GM21786 (cell line): ENCODE measurements at regions not wholly inside any gene's neighbourhood (a gene's known extent, or its start where the extent isn't known, plus 50 kb on each side); places are given as distances from the start of the nearest gene placed in this dataset.

Experiments used
- ATAC-seq: cut with Tn5 transposase; IDR thresholded peaks from one replicate; pipeline ENCODE4 v1.9.1; 2021; ENCODE audit not compliant: unreplicated experiment

DNA sequence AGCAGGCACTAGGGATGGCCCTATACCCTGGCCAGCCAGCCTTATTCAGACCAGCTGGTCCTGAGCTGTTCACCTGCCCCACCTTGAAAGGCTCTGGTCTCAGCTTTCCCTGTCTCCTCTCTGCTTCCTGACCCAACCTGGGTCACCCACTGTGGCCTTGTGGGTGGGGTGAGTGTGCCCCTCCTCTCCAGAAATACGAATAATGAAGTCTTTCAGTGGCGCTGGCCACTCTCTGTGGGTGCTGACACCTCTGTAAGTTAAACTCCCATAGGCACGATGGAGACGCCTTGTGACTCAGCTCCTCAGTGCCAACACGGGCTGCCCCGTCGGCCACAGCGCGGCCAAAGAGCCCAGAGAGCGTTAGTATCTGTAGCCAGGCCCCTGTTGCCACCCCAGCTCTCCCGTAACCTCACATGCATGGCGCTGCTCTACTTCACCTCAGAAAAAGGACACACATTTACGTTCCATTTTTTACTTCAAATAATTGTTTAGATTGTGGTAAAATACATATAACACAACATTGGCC is 74.6 kb upstream of the SEPTIN5 start:
- no peak for ATAC-seq

DNA sequence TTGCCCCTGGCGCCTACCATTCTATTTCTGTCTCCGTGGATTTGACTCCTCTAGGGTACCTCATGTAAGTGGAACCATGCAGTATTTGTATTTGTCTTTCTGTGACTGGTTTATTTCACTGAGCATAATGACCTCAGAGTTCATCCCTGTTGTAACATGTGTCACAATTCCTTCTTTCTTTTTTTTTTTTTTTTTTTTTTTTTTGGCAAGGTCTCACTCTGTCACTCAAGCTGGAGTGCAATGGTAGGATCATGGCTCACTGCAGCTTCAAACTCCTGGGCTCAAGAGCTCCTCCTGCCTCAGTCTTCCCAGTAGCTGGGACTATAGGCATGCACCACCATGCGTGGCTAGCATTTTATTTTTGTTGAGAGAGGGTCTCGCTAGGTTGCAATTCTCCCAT is 74.0 kb upstream of the SEPTIN5 start:
- ATAC-seq = no peak

DNA sequence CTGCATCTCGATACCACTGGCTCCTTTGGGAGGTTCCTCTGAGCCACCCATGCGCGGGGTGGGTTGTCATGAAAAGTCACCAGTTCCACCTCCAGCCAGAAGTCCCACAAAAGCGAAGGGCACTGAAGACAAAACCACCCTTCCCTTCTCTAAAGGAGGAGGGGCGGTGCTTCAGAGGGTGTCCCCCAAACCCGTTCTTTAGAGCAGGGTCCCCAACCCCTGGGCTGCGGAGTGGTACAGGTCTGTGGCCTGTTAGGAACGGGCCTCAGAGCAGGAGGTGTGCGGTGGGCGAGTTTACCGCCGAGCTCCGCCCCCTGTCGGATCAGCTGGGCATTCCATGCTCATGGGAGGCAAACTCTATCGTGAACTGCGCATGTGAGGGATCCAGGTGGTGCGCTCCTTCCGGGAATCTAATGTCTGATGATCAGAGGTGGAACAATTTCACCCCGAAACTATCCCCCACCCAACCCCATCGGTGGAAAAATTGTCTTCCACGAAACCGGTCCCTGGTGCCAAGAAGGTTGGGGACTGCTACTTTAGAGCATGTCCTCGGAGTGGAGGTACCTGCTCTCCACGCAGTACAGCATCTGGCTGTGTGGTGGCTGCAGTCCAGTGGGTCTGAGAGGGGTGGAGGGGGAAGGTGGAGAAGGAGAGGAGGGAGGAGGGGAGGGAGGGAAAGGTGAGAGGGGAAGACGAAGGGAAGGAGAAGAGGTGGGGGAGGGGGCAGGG is 72.9 kb upstream of the SEPTIN5 start:
- ATAC-seq = no peak

DNA sequence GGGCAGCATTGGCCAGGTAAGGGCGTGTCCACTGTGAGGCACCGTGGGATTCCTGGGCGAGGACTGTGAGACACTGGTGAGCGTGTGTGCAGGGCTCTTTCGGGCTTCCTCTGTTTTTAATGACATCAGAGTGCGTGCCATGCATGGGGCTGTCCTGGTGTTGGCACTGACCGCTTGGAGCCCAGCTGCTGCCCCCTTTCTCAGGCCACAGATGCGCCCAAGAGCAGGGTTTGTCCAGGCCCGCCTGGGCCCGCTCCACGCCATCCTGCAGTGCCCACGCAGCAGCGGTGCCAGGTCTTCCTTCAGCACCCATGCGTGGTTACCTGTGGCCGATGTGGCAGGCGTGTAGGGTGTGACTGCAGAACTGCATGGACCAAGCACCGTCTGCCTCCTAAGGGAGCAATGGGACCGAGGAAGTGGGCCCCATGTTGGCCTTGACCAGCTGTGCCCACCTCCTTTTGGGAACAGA is 72.3 kb upstream of the SEPTIN5 start:
- no peak for ATAC-seq

DNA sequence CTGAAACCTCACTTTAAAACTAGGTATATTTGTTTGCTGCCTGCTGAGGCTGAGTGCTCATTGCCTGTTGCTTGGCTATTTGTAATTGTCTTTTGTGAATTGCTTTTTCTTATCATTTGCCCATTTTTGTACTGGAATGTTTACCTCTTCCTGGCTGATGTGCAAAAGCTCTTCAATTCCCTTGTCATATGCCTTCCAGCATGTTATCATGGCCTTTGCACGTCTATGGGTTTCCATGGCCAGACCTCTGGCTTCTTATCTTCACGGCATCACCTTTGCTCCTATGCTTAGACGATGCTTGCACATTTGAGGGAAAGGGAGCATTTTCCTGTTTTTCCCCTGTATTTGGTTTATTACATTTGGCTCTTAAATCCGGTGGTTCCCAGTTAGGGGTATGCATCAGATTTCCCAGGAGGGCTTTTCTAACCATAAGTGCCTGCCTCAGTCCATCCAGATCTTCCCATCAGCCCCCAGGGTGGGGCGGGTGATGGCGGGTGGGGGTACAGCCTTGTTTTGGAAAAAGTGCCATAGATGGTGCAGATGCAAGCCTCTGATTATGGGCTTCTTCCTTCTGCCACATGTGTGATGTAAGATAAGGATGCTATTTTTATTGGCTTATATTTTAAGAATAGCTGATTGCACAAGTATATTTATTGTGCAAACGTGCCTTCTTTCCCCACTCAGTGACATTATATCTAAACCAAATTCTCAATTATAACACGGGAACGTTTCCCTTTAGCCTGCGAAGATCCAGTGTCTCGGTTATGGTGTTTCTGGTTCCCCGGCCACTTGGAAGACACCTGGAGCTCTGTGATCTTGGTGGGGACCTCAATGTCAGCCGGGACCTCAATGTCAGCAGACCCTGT is 70.6 kb upstream of the SEPTIN5 start:
- no peak for ATAC-seq

DNA sequence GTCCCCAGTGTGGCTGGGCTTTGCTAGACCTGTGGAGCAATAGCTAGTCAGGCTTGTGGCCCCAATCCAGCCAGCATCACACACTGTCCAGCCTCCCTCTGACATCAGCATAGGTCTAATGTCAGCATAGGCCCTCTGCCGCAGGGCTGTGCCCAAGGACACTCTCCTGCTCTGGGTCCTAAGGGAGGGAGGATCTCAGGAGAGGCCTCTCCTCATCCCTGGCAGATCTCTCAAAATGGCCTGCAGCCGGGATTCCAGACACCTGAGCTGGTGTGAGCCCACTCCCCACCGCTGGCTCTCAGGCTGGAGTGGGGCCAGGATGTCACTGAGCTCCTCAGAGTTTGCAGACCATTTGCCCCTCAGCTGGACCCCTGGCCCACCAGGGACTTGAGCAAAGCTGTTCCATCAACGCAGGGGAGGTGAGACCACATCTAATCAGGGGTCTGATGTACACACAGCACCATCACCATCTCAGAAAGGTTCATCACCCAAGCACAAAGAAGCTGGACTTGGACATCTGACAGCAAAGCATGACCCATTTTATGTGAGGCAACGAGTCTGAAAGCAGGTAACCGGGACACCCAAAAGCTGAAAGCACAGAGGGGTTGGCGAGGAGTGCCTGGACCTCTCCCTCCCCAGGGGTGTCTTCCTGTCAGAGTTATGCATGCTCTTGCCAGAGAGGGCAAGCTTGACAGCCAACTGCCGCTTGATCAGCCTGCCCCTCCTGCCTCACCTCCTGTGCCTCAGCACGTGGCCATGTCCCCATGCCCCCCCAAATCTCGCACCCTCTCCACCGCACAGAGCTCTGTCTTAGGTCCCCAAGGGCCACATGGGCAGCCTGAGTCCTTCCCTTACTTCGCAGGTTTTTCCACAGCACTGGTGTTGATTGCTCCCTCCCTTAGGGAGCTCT is 69.7 kb upstream of the SEPTIN5 start:
- ATAC-seq = no peak

DNA sequence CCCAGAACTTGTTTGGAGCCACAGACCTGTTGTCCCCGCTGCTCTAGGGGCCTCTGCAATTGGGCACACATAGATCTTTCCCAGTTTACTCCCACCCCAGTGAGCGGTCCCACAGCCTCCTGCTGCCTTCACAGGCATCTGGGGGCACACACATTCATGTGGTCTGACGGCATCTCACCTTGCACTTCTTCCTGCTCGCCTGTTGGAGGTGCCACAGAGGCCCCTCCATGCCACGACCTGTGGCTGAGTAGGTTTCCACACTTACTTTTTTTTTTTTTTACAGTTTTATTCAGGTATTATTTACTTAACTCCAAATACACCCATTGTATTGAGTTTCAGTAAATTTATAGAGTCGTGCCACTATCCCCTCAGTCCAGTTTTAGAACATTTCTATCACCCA is 68.9 kb upstream of the SEPTIN5 start:
- no peak for ATAC-seq

DNA sequence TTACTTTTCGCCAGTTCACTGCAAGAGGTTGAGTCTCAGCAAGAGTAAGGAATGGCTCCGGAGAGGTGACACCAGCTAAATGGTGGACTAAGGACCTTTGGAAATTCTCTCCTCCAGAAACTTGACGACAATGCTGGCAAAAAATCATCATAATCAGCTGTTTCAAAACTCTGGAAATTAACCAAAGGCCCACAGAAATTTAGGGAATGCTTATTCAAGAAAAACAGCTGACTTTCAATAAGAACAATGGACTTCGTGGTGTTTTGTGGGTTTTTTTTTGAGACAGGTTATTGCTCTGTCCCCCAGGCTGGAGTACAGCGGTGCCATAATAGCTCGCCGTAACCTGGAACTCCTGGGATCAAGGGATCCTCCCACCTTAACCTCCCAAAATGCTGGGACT is 68.4 kb upstream of the SEPTIN5 start:
- ATAC-seq = no peak

DNA sequence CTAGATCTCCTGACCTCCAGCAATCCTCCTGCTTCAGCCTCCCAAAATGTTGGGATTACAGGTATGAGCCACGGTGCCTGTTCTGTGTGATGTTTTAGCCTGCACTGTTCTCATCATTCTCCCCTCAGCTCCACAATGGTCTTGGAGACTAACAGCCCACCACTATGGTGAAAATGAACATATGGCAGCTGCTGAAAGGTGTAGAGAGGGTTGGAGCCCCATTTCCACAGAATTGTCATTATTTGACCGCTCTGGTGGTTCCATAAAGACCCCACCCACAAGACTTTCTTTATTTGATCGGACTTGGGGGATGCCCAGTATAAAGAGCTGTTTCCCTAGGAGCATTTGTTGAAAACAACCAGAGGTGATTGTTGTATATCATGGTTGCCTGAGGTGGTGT is 67.9 kb upstream of the SEPTIN5 start:
- ATAC-seq = no peak

DNA sequence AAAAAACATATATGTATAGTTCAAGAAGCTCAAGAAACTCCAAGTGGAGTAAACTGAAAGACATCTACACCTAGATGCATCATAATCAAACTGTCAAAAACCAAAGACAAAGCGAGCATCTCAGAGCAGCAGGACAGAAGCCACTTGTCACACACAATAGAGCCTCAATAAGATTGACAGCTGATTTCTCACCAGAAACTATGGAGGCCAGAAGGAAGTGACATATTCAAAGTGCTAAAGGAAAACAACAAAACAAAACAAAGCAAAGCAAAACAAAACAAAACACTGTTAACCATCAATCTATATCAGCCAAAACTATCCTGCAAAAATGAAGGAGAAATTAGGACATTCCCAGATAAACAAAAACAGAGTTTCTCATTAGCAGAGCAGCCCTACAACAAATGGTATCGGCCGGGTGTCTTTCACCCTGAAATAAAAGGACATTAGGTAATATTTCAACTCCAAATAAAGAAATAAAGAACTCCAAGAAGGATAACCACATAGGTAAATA is 65.8 kb upstream of the SEPTIN5 start:
- ATAC-seq = no peak

DNA sequence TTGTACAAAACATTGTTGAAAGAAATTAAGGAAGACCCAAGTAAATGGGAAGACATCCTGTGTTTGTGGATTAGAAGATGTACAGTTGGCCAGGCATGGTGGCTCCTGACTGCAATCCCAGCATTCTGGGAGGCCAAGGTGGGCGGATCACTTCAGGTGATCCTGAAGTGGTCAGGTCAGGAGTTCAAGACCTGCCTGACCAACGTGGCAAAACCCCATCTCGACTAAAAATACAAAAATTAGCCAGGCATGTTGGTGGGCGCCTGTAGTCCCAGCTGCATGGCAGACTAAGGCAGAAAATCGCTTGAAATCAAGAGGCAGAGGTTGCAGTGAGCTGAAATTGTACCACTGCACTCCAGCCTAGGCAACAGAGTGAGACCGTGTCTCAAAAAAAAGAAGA is 62.0 kb upstream of the SEPTIN5 start:
- no peak for ATAC-seq

DNA sequence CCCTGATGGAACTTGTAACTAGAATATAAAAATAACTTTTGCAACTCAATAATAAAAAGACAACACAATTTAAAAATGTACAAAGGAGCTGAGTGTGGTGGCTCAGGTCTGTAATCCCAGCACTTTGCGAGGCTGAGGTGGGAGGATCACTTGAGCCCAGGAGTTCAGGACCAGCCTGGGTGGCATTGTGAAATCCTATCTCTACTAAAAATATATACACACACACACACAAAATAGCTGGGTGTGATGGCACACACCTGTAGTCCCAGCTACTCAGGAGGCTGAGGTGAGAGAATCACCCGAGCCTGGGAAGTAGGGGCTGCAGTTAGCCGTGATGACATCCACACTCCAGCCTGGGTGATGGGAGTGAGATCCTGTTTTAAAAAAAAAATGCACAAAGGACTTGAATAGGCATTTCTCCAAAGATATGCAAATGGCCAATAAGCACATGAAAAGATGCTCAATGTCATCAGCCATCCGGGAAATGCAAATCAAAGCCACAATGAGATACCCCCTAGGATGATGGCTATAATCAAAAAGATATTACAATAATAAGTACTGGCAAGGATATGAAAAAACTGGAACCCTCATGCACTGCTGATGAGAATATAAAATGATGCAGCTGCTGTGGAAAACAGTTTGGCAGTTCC is 59.8 kb upstream of the SEPTIN5 start:
- ATAC-seq = no peak

DNA sequence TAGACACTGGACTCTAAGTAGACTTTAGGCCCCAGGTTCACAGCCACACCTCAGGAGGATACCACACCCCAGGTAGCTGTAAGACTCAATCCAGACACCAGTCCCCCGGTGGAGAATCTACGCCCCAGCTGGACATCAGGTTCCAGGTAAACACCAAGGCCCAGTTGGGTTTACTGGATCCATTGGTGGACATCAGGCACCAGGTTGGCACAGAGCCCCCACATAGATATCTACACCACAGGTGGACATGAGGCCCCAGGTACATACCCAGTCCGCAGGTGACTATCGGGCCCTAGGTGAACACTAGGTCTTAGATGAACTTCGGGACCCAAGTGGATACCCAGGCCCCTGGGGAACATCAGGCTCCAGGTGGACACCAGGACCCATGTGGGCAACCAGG is 58.9 kb upstream of the SEPTIN5 start:
- ATAC-seq = no peak

DNA sequence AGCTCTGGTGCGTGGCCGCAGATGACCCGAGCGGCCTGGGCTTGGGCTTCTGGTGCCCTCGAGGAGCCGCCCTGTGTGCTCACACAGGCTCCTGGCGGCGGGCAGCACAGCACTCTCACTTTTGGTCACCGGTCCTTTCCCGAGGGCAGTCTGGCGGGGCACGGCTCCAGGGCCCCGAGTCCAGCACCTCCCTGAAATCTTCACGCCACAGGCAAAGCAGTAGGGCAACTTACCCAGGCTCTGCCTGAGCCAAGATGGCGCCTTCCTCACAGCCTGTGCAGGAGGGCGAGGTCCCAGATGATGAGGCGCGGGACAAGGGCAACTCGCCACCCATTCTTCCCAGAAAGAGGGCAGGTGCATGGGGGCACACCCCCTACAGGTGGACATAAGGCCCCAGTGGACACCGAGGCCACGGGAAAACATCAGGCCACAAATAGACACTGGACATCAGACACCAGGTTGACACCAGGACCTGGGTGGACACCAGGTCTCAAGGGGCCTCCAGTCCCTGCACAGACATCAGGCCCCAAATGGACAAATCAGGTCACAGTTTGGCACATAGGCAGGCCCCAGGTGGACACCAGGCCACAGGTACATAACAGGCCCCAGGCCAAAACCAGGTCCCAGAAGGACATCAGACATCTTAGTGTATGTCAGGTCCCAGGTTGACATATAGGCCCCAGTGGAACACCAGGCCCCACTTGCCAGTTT is 57.6 kb upstream of the SEPTIN5 start:
- ATAC-seq = no peak

DNA sequence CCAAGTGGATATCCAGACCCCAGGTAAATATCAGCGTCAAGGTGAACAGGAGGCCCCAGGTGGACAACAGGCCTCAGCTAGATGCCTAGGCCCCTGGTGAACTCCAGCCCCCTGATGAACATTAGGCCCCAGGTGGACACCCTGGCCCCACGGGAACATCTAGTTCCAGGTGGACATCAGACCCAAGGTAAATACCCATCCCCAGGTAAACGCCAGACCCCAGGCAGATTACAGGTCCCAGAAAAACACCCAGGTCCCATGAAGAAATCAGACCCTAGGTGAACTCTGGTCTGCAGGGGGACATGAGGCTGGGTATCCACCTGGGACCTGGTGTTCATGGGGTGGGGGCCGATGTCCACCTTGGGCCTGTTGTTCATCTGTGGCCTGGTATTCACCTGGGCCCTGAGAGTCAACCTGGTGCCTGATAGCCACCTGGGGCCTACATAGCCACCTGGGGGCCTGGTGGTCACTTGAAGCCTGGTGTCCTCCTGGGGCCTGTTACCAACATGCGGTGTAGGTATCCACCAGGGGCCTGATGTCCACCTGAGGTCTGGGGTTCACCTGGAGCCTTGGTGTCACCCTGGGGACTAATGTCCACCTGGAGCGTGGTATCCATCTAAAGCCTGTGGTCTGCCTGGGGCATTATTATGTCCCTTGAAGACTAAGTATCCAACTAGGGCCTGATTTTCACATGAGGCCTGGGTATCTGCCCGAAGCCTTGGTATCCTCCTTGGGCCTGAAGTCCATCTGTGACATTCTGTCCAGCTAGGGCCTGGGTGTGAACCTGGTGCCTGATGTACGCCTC is 56.8 kb upstream of the SEPTIN5 start:
- no peak for ATAC-seq

DNA sequence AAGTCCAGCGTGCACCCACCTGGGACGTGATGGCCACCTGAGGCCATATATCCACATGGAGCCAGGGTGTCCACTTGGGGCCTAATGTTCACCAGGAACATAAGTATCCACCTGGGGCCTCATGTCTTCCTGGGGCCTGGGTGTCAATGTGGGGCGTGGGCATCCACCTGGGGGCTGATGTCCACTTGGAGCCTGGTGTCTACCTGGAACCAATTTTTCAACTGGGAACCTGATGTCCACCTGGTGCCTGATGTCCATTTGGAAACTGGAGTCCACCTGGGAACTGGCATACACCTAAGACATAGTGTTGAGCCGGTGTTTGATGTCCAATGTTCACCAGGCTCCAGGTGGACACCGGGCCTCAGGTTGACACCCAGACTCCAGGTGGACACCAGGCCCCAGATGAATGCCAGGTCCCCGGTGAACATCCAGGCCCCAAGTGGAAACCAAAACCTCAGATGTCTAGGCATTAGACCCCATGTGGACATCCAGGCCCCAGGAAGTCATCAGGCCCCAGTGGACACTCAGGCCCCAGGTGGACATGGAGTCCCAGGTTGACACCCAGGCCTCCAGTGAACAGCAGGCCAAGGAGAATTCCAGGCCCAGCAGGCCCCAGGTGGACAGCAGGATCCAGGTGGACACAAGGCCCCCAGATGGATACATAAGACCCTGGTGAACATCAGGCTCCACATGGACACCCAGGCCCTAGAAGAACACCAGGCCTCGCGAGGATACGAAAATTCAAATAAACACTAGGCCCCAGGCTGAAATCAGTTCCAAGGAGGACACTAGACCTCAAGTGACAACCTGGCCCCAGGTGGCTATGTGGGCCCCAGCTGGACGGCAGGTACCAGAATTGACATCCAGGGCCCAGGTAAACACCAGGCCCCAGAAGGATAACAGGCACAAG is 56.0 kb upstream of the SEPTIN5 start:
- no peak for ATAC-seq

DNA sequence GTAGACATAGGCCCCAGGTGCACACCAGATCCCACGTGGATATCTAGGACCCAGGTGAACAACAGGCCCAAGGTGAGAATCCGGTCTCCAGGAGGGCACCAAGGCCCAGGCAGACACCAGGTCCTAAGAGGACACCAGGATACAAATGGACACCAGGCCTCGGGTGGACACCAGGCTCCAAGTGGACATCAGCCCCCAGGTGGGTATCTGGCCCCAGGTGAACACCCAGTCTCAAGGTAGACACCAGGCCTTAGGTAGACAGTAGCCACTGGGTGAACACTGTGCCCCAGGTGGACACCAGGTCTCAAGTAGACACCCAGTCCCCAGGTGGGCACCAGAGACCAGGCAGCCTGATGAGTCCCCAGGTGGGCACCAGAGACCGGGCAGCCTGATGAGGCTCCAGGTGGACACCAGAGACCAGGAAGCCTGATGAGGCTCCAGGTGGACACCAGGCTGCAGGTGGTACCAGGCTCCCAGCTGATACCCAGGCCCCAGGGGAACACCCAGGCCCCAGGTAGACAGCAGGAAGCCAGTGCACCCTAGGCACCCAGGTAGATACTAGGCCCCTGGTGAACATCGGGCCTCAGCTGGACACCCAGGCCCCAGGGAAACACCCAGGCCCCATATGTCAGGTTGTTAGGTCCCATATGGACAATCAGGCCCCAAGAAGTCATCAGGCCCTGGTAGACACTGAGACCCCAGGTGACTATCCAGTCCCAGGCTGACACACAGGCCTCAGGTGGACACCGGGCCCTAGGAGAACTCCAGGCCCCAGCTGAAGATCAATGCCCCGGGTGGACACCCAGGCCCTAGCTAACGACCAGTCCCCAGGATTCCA is 55.1 kb upstream of the SEPTIN5 start:
- no peak for ATAC-seq
